Upper lobe of left lung (tissue), 6 donors: ENCODE measurements at regions not wholly inside any gene's neighbourhood (a gene's known extent, or its start where the extent isn't known, plus 50 kb on each side); places are given as distances from the start of the nearest gene placed in this dataset.

Experiments used
- ATAC-seq, 2 donors: fragments of 200-7000 bp; cut with Tn5 transposase; one replicate each; pipeline ENCODE4 v1.9.1; 2022; ENCODE audit warnings: mild to moderate bottlenecking in 2 of 2, moderate library complexity in 2 of 2; ENCODE audit not compliant: low FRiP score in 2 of 2
- DNase-seq, 2 donors: peaks; one replicate each; pipeline ENCODE4 v3.0.0-alpha.2; 2019 to 2020
- H3K27ac ChIP-seq, 4 donors: fragments of 200-600 bp; sonication (generic); one replicate each; pipeline ENCODE4 v1.5.1; 2016 to 2019
- H3K27me3 ChIP-seq, 4 donors: fragments of 200-600 bp; sonication (generic); one replicate each; pipeline ENCODE4 v1.5.1; 2017 to 2019
- H3K36me3 ChIP-seq, 4 donors: fragments of 200-600 bp; sonication (generic); one replicate each; pipeline ENCODE4 v1.5.1; 2016 to 2019
- H3K4me1 ChIP-seq, 4 donors: fragments of 200-600 bp; sonication (generic); one replicate each; pipeline ENCODE4 v1.5.1; 2018 to 2019
- H3K4me3 ChIP-seq, 4 donors: fragments of 200-600 bp; sonication (generic); one replicate each; pipeline ENCODE4 v1.5.1; 2017 to 2019; ENCODE audit warnings: mild to moderate bottlenecking in 2 of 4, moderate library complexity in 1 of 4
- H3K9me3 ChIP-seq, 4 donors: fragments of 200-600 bp; sonication (generic); one replicate each; pipeline ENCODE4 v1.5.1; 2018 to 2019
- EP300 ChIP-seq, 4 donors: sonication (generic); formaldehyde crosslinking; IDR thresholded peaks; one replicate each; pipeline ENCODE4 v1.5.1; 2017; ENCODE audit warnings: antibody characterized with exemption in 4 of 4, control low read depth in 2 of 4
- POLR2A ChIP-seq, 4 donors: fragments of 450-650 bp; IDR thresholded peaks; one replicate each; pipeline ENCODE4 v1.5.1; 2016 to 2017; ENCODE audit warnings: antibody characterized with exemption in 4 of 4, mild to moderate bottlenecking in 2 of 4
- POLR2AphosphoS5 ChIP-seq, 2 donors: sonication (generic); formaldehyde crosslinking; IDR thresholded peaks; one replicate each; pipeline ENCODE4 v1.5.1; 2017; ENCODE audit warnings: antibody characterized with exemption in 2 of 2
- WGBS, 2 donors: methylation state at CpG; one replicate each; pipeline ENCODE4 v1.1.5; 2017 to 2018; 5-methylcytosine and 5-hydroxymethylcytosine counted together
- TF ChIP-seq, protein P1 (sequence below), 6 experiments: fragments of 450-650 bp in 4 of 6; fragments of 200-600 bp in 2 of 6; sonication (generic) in 2 of 6; IDR thresholded peaks; one replicate each; pipeline ENCODE4 v1.5.1; 2016 to 2019; ENCODE audit warnings: antibody characterized with exemption in 6 of 6
- donor health status: DM: no; HTN: no; CAD: no; lungs with moderate emphysema.
- donor health status: DM: no; HTN: yes; CAD: no; lungs with severe emphysema.

DNA sequence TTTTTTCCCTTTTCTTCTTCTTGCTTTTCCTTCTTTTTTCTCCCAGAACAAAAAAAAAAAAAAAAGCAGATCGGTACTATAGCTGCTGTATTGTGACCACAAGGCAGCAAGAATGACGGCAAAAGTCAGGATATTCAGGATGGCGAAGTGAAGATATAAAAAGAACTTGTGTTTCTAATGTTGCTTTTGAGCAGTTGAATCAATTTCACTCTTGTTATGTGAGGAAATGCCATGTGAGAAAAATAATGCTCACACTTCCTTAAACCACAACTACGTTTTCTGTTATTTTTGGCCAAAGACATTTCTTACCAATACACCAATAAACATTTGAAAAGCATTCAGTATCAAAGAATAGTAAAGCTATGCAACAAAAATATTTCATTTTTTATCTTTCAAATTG lies 510.5 kb downstream of the HACE1 start:
- Histone ChIP-seq H3K27me3 (no peaks in the 10 kb centered on the region), H3K4me3 (no peak overlapping the region), H3K9me3 (peaks cover 0 to 7% (median 4%) of the 10 kb centered on the region in 4 donors), H3K4me1 (no peaks in the 10 kb centered on the region), H3K36me3 (no peaks in the 10 kb centered on the region), H3K27ac (no peak overlapping the region)
- no peak for ATAC-seq
- TF ChIP-seq EP300 (IDR thresholded peaks at IDR 0.05) (no peak), POLR2AphosphoS5 (IDR thresholded peaks at IDR 0.05) (no peak), POLR2A (IDR thresholded peaks at IDR 0.05) (no peak)
- TF ChIP-seq, protein P1, sequence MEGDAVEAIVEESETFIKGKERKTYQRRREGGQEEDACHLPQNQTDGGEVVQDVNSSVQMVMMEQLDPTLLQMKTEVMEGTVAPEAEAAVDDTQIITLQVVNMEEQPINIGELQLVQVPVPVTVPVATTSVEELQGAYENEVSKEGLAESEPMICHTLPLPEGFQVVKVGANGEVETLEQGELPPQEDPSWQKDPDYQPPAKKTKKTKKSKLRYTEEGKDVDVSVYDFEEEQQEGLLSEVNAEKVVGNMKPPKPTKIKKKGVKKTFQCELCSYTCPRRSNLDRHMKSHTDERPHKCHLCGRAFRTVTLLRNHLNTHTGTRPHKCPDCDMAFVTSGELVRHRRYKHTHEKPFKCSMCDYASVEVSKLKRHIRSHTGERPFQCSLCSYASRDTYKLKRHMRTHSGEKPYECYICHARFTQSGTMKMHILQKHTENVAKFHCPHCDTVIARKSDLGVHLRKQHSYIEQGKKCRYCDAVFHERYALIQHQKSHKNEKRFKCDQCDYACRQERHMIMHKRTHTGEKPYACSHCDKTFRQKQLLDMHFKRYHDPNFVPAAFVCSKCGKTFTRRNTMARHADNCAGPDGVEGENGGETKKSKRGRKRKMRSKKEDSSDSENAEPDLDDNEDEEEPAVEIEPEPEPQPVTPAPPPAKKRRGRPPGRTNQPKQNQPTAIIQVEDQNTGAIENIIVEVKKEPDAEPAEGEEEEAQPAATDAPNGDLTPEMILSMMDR (IDR thresholded peaks at IDR 0.05): no peak
- DNase-seq: no peak
- 65 to 67% methylated on average over 4 of the region's 4 CpGs for WGBS, 2 donors

GRCh38 chr6:104344223-104344622 lies 515.5 kb downstream of the HACE1 start:
- Histone ChIP-seq H3K27me3 (no peaks in the 10 kb centered on the region), H3K27ac (no peak overlapping the region), H3K4me1 (no peaks in the 10 kb centered on the region), H3K36me3 (no peaks in the 10 kb centered on the region), H3K9me3 (peaks cover 0 to 11% (median 5%) of the 10 kb centered on the region in 4 donors), H3K4me3 (no peak overlapping the region)
- TF ChIP-seq POLR2AphosphoS5 (IDR thresholded peaks at IDR 0.05) (no peak), POLR2A (IDR thresholded peaks at IDR 0.05) (no peak), EP300 (IDR thresholded peaks at IDR 0.05) (no peak)
- TF ChIP-seq, protein P1 (IDR thresholded peaks at IDR 0.05): no peak
- DNase-seq: no peak
- 89% methylated on average over 2 of the region's 2 CpGs for WGBS, 2 donors
- no peak for ATAC-seq

DNA sequence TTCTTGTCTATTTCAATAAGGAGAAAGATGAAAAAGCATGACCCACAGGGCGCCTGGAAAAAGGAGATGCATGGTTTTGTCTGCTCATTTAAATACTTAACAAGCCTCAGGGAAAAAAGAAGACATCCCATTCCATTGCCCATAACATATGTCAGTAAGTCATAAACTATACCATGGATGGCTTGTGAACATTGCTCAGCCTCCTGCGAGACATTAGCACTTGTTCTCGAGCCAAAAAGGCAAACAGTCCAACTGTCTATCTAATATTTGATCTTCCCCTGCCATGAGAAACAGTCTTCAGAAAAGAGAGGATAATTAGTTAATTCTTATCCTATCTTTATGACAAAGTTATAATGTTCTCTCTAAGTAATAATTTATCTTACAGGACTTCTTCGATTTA lies 527.4 kb downstream of the HACE1 start:
- Histone ChIP-seq H3K4me1 (no peaks in the 10 kb centered on the region), H3K36me3 (no peaks in the 10 kb centered on the region), H3K27me3 (no peaks in the 10 kb centered on the region), H3K4me3 (no peak overlapping the region), H3K27ac (no peak overlapping the region), H3K9me3 (no peaks in the 10 kb centered on the region)
- no peak for ATAC-seq
- DNase-seq: no peak
- 59 to 63% methylated on average over 4 of the region's 4 CpGs for WGBS, 2 donors
- no peak for TF ChIP-seq POLR2AphosphoS5 (IDR thresholded peaks at IDR 0.05)
- no peak for TF ChIP-seq EP300 (IDR thresholded peaks at IDR 0.05)
- no peak for TF ChIP-seq POLR2A (IDR thresholded peaks at IDR 0.05)
- TF ChIP-seq, protein P1 (IDR thresholded peaks at IDR 0.05): no peak

DNA sequence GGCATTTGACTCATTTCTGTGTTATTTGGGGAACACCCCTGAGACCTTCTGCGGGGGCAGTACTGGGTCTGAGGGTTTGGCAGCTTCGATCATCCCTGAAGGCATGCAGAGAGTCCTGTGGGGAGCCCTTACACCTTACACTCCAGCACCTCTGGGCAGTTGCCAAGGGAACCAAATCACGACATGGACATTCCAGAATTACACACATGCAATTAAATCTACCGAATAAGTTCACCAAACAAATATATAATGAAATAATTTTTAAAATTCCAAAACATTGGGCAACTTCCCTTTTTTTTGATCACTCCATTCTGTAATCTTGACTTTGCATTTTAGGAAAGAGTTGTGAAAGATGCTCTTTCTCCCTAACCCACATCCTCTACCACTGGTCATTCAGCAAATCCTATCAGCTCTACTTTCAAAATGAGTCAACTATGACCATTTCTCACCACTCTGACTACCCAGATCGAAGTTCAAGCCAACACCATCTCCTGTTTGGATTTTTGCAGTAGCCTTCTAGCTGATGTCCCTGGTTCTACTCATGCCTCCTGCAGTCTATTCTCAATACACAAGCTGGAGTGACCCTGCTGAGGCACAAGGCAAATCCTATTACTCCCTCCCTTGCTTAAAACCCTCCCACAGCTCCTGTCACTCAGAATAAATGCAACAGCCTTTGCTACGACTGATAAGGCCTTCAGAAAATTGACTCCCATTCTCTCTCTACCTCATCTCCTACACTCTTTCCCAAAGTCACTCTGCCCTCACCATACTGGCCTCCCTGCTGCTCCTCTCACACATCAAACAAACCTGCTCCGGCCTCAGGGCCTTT lies 533.3 kb downstream of the HACE1 start:
- Histone ChIP-seq H3K27ac (no peak overlapping the region), H3K9me3 (no peaks in the 10 kb centered on the region), H3K36me3 (no peaks in the 10 kb centered on the region), H3K4me3 (no peak overlapping the region), H3K27me3 (no peaks in the 10 kb centered on the region), H3K4me1 (peaks cover 0 to 6% (median 2%) of the 10 kb centered on the region in 4 donors)
- DNase-seq: no peak
- ATAC-seq: peak in 1 of 2 donors; percentile 56
- TF ChIP-seq, protein P1 (IDR thresholded peaks at IDR 0.05): no peak
- no peak for TF ChIP-seq POLR2A (IDR thresholded peaks at IDR 0.05)
- TF ChIP-seq POLR2AphosphoS5 (IDR thresholded peaks at IDR 0.05): no peak
- WGBS, 2 donors: 65 to 76% methylated on average over 7 of the region's 7 CpGs
